ENCODE measurements at regions not wholly inside any gene's neighbourhood (a gene's known extent, or its start where the extent isn't known, plus 50 kb on each side); places are given as distances from the start of the nearest gene placed in this dataset.

DNA sequence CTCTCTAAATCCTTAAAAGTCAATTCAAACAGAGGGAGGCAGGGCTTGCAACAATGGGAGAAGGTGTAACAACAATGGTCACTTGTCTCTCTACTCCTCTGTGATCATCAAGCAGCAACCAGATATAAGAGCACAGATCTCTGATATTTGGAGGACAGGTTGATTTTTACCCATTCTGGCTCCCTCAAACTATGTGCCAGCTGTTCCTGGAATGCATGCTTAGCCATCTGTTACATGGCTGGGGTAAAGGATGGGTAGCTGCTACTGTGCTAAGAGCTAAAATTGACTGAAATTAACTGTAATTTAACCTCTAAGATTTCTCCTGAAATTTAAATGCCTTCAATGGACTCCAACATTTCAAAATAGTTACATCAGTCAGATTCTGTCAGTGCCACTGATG, 1459.9 kb downstream of the PCDH7 start:
- Histone ChIP-seq H3K36me3 (ENCODE audit: control insufficient read depth, insufficient read depth, low read length) (no peaks in the 10 kb centered on the region), H3K4me1 (ENCODE audit: control insufficient read depth, insufficient read depth, low read length) (no peaks in the 10 kb centered on the region), H3K4me3 (ENCODE audit: low read depth, low read length) (no peak overlapping the region), H3K9me3 (ENCODE audit: control insufficient read depth, insufficient read depth, low read length) (no peaks in the 10 kb centered on the region), H3K9ac (ENCODE audit: low read depth, low read length) (no peak overlapping the region), H3K27me3 (ENCODE audit: control insufficient read depth, insufficient read depth, low read length) (no peaks in the 10 kb centered on the region)

DNA sequence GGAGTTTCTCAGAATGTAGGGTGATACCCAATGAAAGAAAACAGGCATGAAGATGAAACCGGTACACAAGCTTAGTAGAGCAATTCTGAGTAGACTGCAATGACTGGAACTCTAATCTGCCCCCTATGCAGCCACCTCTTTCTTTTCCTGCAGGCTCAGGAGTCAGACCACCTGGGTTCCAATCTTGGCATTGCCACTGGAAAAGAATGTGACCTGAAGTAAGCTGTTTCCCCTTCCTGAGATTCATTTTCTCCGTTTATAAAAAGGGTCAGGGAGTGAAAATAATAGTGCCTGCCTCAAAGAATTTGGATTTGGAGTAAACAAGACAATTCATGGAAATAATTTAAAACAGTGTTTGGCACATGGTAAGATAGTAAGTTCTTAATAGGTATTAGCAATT, 1464.0 kb downstream of the PCDH7 start:
- Histone ChIP-seq H3K27me3 (ENCODE audit: control insufficient read depth, insufficient read depth, low read length) (no peaks in the 10 kb centered on the region), H3K4me3 (ENCODE audit: low read depth, low read length) (no peak overlapping the region), H3K9ac (ENCODE audit: low read depth, low read length) (no peak overlapping the region), H3K9me3 (ENCODE audit: control insufficient read depth, insufficient read depth, low read length) (no peaks in the 10 kb centered on the region), H3K36me3 (ENCODE audit: control insufficient read depth, insufficient read depth, low read length) (no peaks in the 10 kb centered on the region), H3K4me1 (ENCODE audit: control insufficient read depth, insufficient read depth, low read length) (no peaks in the 10 kb centered on the region)

DNA sequence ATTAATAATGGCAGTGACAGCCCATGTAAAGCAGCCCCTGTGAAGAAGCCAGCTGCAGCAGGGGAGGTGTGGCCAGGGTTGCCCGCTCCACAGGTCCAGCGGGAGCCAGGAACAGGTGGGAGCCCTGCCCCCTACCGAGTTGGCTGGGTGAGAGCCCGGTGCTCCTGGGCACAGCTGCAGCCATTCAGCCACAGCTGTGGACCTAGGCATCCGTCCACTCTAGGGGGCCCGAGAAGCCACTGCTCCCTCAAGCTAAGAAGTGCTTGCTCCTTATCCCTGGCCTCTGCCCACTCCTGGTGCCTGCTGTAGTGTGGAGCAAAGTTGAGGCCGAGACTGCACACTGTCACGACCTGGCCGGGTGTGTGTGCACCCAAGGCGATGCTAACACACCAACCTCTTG, 1469.0 kb downstream of the PCDH7 start:
- Histone ChIP-seq H3K4me3 (ENCODE audit: low read depth, low read length) (no peak overlapping the region), H3K9ac (ENCODE audit: low read depth, low read length) (no peak overlapping the region), H3K4me1 (ENCODE audit: control insufficient read depth, insufficient read depth, low read length) (no peaks in the 10 kb centered on the region), H3K27me3 (ENCODE audit: control insufficient read depth, insufficient read depth, low read length) (no peaks in the 10 kb centered on the region), H3K36me3 (ENCODE audit: control insufficient read depth, insufficient read depth, low read length) (no peaks in the 10 kb centered on the region), H3K9me3 (ENCODE audit: control insufficient read depth, insufficient read depth, low read length) (no peaks in the 10 kb centered on the region)

DNA sequence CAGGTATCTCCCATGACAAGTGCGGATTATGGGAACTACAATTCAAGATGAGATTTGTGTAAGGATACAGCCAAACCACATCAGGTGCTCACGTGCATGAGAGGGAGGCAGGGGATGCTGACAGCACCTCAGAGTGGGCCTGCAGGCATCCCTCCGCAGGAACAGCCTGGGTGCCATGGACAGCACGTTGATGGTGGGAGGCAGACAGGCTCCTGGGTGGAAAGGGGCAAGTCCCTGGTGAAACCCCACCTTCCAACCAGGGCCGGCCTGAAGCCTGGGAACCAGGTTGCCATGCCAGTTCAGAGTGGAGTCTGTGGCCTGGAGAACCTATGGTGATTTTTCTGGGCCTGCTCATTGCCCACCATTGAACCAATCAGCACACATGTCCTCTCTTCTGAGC, 1469.6 kb downstream of the PCDH7 start:
- Histone ChIP-seq H3K4me1 (ENCODE audit: control insufficient read depth, insufficient read depth, low read length) (no peaks in the 10 kb centered on the region), H3K36me3 (ENCODE audit: control insufficient read depth, insufficient read depth, low read length) (no peaks in the 10 kb centered on the region), H3K4me3 (ENCODE audit: low read depth, low read length) (no peak overlapping the region), H3K27me3 (ENCODE audit: control insufficient read depth, insufficient read depth, low read length) (no peaks in the 10 kb centered on the region), H3K9ac (ENCODE audit: low read depth, low read length) (no peak overlapping the region), H3K9me3 (ENCODE audit: control insufficient read depth, insufficient read depth, low read length) (no peaks in the 10 kb centered on the region)

- Histone ChIP-seq H3K9ac (ENCODE audit: low read depth, low read length) (no peak overlapping the region), H3K9me3 (ENCODE audit: control insufficient read depth, insufficient read depth, low read length) (no peaks in the 10 kb centered on the region), H3K27me3 (ENCODE audit: control insufficient read depth, insufficient read depth, low read length) (no peaks in the 10 kb centered on the region), H3K4me1 (ENCODE audit: control insufficient read depth, insufficient read depth, low read length) (no peaks in the 10 kb centered on the region), H3K4me3 (ENCODE audit: low read depth, low read length) (no peak overlapping the region), H3K36me3 (ENCODE audit: control insufficient read depth, insufficient read depth, low read length) (no peaks in the 10 kb centered on the region)
These were observed 1471.8 kb downstream of the PCDH7 start for GRCh38 chr4:32191961-32192360.

- Histone ChIP-seq H3K27me3 (ENCODE audit: control insufficient read depth, insufficient read depth, low read length) (no peaks in the 10 kb centered on the region), H3K4me1 (ENCODE audit: control insufficient read depth, insufficient read depth, low read length) (no peaks in the 10 kb centered on the region), H3K9ac (ENCODE audit: low read depth, low read length) (no peak overlapping the region), H3K9me3 (ENCODE audit: control insufficient read depth, insufficient read depth, low read length) (no peaks in the 10 kb centered on the region), H3K36me3 (ENCODE audit: control insufficient read depth, insufficient read depth, low read length) (no peaks in the 10 kb centered on the region), H3K4me3 (ENCODE audit: low read depth, low read length) (no peak overlapping the region)
These were observed 1472.2 kb downstream of the PCDH7 start for GRCh38 chr4:32192363-32192762.

DNA sequence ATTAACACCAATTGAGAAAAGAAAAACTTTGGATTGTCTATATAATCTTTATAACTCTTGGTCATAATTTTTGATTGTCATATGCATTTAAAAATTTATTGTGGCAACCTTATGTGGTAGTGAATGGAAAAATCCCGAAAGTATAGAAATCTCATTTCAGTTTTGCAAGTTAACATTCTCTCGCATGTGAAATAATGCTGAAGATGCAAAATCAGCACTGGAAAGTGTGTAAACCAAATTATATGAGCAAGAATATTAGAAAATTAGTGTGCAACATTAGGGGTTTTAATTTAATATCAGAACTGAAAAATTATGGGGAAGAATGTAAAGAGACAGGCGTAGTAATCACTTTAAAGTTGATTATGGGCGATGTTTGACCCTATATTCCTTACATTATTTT, 1472.8 kb downstream of the PCDH7 start:
- Histone ChIP-seq H3K9me3 (ENCODE audit: control insufficient read depth, insufficient read depth, low read length) (no peaks in the 10 kb centered on the region), H3K9ac (ENCODE audit: low read depth, low read length) (no peak overlapping the region), H3K36me3 (ENCODE audit: control insufficient read depth, insufficient read depth, low read length) (no peaks in the 10 kb centered on the region), H3K4me1 (ENCODE audit: control insufficient read depth, insufficient read depth, low read length) (no peaks in the 10 kb centered on the region), H3K4me3 (ENCODE audit: low read depth, low read length) (no peak overlapping the region), H3K27me3 (ENCODE audit: control insufficient read depth, insufficient read depth, low read length) (no peaks in the 10 kb centered on the region)

- Histone ChIP-seq H3K9me3 (ENCODE audit: control insufficient read depth, insufficient read depth, low read length) (no peaks in the 10 kb centered on the region), H3K4me1 (ENCODE audit: control insufficient read depth, insufficient read depth, low read length) (no peaks in the 10 kb centered on the region), H3K36me3 (ENCODE audit: control insufficient read depth, insufficient read depth, low read length) (no peaks in the 10 kb centered on the region), H3K9ac (ENCODE audit: low read depth, low read length) (no peak overlapping the region), H3K27me3 (ENCODE audit: control insufficient read depth, insufficient read depth, low read length) (no peaks in the 10 kb centered on the region), H3K4me3 (ENCODE audit: low read depth, low read length) (no peak overlapping the region)
These were observed 1477.0 kb downstream of the PCDH7 start for GRCh38 chr4:32196950-32197688.

- no peaks in the 10 kb centered on the region for H3K36me3 ChIP-seq (ENCODE audit: control insufficient read depth, insufficient read depth, low read length)
- no peaks in the 10 kb centered on the region for H3K27me3 ChIP-seq (ENCODE audit: control insufficient read depth, insufficient read depth, low read length)
- H3K4me1 ChIP-seq (ENCODE audit: control insufficient read depth, insufficient read depth, low read length), result peaks cover 2% of the 10 kb centered on the region
- H3K4me3 ChIP-seq (ENCODE audit: low read depth, low read length), result no peak overlapping the region
- no peak overlapping the region for H3K9ac ChIP-seq (ENCODE audit: low read depth, low read length)
- no peaks in the 10 kb centered on the region for H3K9me3 ChIP-seq (ENCODE audit: control insufficient read depth, insufficient read depth, low read length)
These were observed 1479.5 kb downstream of the PCDH7 start for GRCh38 chr4:32199639-32200038.

DNA sequence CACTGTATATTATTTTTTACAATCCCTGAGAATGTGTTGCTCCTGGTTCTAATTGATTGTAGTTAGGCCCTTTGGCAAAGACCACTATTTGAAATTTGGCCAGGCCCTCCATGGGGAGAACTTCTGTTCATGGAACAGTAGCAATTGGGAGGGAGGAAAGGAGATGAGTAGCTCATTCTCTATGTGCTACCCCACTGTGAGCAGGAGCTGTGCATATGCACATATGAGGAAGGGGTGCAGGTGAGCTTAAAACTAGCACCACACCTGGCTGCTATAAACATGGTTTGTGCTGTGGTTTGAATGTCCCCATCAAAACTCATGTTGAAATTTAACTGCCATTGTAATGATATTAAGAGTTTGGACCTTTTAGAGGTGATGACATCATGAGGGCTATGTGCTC, 1483.2 kb downstream of the PCDH7 start:
- Histone ChIP-seq H3K9ac (ENCODE audit: low read depth, low read length) (no peak overlapping the region), H3K4me3 (ENCODE audit: low read depth, low read length) (no peak overlapping the region), H3K36me3 (ENCODE audit: control insufficient read depth, insufficient read depth, low read length) (no peaks in the 10 kb centered on the region), H3K27me3 (ENCODE audit: control insufficient read depth, insufficient read depth, low read length) (no peaks in the 10 kb centered on the region), H3K4me1 (ENCODE audit: control insufficient read depth, insufficient read depth, low read length) (peaks cover 2% of the 10 kb centered on the region), H3K9me3 (ENCODE audit: control insufficient read depth, insufficient read depth, low read length) (no peaks in the 10 kb centered on the region)

DNA sequence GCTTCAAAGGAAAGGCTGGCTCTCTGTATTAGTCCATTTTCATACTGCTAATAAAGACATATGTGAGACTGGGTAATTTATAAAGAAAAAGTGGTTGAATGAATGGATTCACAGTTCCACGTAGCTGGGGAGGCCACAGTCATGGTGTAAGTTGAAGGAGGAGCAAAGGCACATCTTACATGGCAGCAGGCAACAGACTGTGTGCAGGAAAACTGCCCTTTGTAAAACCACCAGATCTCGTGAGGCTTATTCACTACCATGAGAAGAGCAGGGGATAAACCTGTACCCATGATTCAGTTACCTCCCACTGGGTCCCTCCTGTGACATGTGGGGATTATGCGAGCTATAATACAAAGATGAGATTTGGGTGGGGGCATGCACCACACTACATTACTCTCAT, 1486.6 kb downstream of the PCDH7 start:
- H3K4me3 ChIP-seq (ENCODE audit: low read depth, low read length), result no peak overlapping the region
- no peaks in the 10 kb centered on the region for H3K27me3 ChIP-seq (ENCODE audit: control insufficient read depth, insufficient read depth, low read length)
- H3K4me1 ChIP-seq (ENCODE audit: control insufficient read depth, insufficient read depth, low read length), result peaks cover 2% of the 10 kb centered on the region
- no peaks in the 10 kb centered on the region for H3K9me3 ChIP-seq (ENCODE audit: control insufficient read depth, insufficient read depth, low read length)
- no peaks in the 10 kb centered on the region for H3K36me3 ChIP-seq (ENCODE audit: control insufficient read depth, insufficient read depth, low read length)
- no peak overlapping the region for H3K9ac ChIP-seq (ENCODE audit: low read depth, low read length)

- no peak overlapping the region for H3K4me3 ChIP-seq (ENCODE audit: low read depth, low read length)
- H3K36me3 ChIP-seq (ENCODE audit: control insufficient read depth, insufficient read depth, low read length), result no peaks in the 10 kb centered on the region
- no peaks in the 10 kb centered on the region for H3K27me3 ChIP-seq (ENCODE audit: control insufficient read depth, insufficient read depth, low read length)
- H3K4me1 ChIP-seq (ENCODE audit: control insufficient read depth, insufficient read depth, low read length), result peaks cover 2% of the 10 kb centered on the region
- no peaks in the 10 kb centered on the region for H3K9me3 ChIP-seq (ENCODE audit: control insufficient read depth, insufficient read depth, low read length)
- H3K9ac ChIP-seq (ENCODE audit: low read depth, low read length), result no peak overlapping the region
These were observed 1487.3 kb downstream of the PCDH7 start for GRCh38 chr4:32207456-32207855.
